Right renal cortex interstitium (tissue), 3 donors: ENCODE measurements at regions not wholly inside any gene's neighbourhood (a gene's known extent, or its start where the extent isn't known, plus 50 kb on each side); places are given as distances from the start of the nearest gene placed in this dataset.
"Not testable (repeated sequence)": the region's sequence is repeated elsewhere in the genome, so short reads cannot be mapped to it uniquely, and the experiment has no call there.

ENCODE experiments used
- DNase-seq, 3 donors: peaks; one replicate each; pipeline ENCODE4 v3.0.0-alpha.2; 2013; ENCODE audit warnings: low read depth in 3 of 3, low spot score in 2 of 3

DNA sequence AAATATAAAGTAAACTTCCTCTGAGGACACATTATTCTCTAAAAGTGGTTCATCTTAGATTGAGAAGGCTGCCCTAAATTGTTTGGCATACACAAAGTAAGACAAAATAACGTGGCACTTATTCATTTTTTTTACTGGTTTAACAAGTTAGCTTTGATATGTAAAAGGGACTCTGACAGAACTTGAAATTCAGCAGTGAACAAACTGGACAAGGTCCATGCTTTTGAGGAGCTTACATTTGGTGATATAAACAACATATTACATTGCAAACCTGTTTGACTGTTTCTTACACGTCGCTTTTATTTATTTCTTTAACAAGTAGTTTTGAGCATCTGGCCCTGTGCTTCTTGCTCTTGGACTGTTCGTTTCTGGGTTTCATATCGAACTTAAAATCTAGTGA, 253.1 kb upstream of the POM121L12 start:
- no peak for DNase-seq

DNA sequence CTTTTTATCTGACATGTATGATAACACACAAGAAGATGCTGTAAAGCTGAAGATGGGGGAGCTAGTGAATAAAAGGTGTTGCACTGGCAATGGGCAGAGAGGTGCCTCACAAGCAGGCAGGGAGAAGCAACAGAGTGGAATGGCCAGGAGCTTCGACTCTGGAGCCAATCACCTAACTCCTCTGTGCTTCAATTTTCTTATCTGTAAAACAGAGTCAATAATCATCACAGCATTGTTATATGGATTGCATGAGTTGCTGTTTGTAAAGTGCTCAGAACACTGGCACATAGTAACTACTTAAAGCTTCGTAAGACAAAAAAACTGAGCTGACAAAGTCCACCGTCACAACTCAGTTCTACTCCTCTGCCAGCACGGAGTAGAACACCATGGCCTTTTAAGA, 254.2 kb upstream of the POM121L12 start:
- DNase-seq, result no peak

DNA sequence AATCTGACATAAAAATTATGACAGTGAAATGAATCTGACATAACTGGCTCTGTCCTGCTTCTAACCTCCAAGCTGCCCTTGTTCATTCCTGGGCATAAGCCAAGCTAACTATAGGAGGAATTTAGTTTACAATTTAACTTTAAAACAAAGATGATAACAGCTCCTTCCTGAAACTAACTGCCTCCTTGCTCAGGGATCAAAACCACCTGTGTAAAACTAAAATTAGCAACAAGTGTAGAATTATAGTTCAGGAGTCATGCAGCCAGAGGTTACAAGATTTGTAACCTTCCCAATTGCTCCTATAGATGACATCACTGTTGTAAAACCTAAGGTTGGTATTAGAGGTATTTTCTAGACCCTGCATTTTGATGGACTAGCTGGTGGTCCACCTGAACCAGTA, 256.4 kb upstream of the POM121L12 start:
- DNase-seq, result no peak

DNA sequence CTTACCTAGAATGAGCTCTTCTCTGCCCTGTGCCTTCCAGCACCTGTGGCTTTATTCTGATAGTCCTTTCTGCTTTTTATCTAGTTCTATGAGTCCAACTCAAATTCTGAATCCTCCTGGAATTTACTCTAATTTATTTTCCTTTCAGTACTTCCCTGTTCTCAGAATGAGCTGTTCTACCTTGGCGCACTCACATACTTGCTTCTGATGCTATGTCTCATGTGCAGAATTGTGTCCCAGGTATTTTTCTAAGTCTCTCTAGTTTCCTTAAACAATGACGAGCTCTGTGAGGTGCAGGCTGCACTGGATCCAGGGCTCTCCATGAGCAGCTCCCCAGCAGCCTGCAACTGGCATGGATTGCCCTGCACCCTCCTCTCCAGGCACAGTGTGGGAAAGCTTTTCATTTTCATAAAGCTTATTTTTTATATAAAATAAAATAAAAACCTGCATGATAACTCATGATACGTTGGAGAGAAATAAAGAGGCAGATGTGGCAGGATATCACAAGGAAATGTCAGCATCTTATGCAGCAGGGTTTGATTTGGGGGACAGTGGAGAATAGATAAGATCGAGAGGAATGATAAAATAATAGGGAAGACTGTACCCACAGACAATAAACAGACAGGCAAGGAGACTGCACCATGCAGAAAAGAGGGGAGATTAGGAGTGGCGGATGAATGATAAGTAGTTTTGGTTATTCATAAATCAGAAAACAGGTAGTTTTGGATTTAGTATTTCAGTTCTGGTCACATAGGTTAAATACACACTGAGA, 258.2 kb upstream of the POM121L12 start:
- DNase-seq, result no peak

DNA sequence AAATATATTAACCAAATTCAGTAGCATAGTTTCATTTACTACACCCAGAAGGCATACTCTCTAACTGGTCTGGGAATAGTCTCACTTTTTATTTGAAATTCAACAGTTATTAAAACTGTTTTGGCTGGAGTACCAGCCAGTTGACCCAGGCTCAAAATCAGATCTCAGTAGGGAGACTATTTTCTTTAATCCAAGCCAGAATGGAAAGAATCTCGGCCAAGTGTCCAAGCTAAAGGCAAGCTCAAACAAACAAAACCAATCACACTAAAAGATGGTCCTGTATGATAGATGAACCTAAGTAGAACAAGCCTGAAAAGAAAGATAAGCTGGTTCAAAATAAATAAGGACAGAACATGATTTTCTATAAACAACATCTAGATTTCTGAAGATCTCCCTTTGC, 259.6 kb upstream of the POM121L12 start:
- no peak for DNase-seq

DNA sequence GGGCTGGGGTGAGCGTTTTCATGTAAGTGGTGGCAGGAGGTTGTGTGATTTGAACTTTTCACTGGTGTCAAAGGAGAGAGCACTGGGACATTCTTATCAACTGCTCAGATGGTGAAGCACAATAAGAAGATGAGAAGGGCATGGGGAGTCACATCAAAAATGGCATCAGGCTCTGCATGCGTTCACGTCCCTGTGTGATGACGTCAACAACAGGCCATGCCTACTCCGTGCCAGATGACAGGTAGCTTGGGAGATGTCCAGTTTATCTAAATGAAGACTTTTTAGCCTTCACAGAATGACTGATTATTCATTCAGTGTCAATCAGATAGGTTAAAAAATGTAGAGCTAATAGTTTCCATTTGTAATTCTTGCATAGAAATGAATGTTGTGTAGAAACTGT, 264.3 kb upstream of the POM121L12 start:
- no peak for DNase-seq

DNA sequence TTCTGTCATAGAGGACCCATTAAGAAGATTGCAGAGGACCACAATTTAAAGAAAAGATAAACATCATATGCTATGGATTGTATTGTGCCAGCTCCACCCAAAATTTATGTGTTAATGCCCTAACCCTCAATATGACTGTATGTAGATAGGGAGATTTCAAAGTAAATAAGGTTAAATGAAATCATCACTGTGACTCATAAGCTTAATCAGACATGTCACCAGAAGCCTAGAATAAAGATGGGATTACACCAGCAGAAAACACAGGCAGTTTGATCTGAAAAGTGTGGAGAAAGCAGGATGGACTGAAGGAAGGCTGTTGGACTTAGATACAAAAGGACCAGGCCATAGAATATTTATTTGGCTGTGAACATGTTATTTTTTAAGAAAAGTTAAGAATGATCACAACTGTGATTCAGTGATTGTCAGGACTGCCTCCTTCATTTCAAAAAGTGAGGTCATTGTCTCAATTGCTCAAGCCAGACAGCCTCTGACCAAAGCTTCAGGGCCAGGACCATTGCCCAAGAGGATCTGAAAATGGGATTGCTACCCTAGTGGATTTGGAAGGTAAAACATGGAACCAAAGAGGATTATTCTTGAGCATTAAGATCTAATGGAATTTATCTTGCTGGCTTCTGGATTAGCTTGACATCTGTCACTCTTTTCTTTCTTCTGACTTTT, 270.8 kb upstream of the POM121L12 start:
- DNase-seq, result no peak

DNA sequence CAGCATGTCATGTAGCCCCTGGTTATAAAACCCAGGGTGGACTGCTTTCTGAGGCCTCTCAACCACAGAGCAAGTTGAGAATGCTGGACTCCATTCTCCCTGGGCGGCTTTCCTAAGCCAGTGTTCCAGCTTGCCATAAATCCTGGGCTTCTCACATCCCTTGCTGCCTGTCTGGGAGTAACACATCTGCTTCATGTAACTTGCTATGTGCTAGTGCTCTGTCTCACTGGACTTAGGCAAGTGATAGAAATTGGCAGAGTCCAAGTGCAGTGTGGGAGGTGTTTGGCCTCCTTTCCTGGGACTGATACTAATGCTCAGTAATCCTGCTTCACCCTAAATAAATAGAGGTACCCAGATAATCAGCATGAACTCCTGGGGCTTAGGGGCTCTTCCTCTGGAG, 277.1 kb upstream of the POM121L12 start:
- DNase-seq, result no peak

DNA sequence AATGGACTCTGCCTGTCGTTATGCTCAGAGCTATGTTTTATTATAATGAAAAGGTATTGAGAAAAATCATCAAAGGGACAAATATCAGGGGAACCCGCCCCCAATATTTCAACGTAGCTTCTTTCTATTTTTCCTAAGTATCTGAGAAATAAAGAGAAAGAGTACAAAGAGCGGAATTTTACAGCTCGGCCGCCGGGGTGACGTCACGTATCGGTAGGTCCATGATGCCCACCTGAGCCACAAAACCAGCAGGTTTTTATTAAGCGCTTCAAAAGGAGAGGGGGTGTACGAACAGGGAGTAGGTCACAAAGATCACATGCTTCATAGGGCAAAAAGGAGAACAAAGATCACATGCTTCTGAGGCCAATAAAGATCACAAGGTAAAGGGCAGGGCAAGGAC, 281.6 kb upstream of the POM121L12 start:
- DNase-seq, result no peak

DNA sequence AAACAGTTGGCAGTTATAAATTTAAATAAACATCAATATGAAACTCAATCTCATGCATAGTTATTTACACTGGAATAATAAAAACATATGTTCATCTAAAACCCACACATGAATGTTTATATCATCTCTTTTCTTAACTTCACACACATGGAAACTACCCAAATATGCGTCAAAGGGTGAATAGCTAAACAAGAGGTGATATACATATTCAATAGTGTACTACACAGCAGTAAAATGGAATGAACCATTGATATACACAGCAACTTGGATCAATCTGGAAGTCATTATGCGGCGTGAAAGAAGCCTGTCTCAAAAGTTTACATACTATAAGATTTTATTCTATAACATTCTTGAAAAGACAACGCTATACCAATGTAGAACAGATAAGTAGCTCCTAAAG, 282.5 kb upstream of the POM121L12 start:
- no peak for DNase-seq

DNA sequence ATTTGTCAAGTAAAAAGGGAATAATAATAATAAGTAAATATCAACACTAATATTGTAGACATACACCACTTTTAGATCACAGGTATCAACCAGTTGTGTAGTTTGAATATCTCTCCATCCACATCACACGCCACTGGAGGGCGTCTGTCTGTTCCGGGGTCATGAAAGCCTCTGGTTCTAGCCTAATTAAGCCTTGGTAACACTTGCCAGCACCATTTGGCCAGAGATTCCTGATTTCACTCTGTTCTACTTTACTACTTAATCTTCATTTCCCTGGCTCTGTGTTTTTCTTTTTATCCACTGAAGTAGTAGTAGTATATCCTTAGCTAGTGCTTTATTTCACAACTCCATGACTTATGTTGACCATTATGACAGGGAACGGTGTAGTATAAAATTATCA, 285.6 kb upstream of the POM121L12 start:
- DNase-seq, result no peak

DNA sequence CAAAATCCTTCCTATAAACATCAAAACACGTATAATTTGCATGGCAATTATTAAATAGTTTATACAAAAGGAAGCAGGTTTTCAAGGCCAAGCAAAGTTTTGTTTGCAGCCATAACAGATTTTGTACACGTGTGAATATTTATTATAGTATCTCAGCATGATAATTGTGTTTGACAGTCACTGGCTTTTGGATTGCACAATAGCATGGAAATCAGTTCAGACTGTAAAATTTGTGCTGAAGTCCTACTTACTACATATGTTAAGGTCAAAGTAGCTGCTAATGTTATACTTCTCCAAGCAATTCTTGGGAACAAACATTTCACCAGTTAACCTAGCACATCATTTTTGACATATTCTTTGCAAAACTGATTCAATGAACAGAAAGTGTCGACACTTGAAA, 287.6 kb upstream of the POM121L12 start:
- DNase-seq, result no peak

DNA sequence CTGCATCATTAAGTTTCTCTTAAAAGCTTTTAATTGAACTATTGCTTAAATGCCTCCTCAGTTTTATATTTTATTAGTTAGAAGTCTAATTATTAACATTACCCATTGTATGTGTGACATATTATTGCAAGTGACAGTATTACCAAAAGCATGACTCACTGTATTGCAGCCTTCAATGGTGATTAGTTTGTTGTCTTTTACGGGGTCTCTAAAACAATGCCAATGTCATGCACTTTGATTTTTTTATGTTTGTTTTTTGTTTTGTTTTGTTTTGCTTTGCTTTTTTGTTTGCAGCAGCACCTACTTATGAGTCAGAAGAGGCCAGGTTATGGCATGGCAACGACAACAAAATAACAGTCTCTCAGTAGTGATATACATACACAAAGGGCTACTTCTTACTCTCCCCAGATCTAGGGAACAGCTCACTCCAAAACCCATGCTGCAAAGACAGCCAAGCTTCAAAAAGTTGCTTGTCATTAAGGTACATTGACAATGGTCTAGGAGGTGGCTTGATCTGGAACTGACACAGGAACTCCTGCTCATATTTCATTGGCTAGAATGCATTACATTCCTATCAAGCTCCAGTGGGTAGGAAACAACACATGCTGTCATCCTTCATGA, 293.7 kb upstream of the POM121L12 start:
- no peak for DNase-seq

DNA sequence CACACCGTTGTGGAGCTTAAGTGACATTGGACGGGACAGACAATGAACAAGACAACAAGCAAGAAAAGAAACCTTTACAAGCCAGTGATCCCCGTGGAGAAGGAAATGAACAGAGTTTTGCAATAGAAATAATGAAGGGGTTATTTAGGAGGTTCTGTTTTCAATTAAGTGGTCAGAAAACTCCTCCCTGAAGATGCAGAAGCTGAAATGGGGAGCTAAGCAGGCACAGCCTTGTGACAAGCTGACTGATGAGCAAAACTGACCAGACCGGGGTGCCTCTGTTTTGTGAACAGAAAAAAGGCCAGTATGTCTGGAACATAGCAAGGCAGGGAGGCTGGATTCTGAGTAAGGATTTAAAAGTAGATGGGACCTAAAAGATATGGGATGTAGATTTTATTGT, 299.8 kb upstream of the POM121L12 start:
- no peak for DNase-seq

DNA sequence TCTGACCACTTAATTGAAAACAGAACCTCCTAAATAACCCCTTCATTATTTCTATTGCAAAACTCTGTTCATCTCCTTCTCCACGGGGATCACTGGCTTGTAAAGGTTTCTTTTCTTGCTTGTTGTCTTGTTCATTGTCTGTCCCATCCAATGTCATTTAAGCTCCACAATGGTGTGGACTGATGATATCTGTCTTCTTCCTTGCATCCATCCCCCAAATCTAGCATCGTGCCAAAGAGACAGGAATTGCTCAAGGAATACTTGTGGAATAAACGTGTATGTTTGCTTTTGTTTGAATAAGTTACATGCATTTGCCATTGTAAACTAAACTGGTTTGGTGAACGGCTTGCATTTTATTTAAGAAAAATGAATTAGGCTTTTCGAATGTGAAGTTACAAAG, 306.8 kb upstream of the POM121L12 start:
- not testable (repeated sequence) for DNase-seq

DNA sequence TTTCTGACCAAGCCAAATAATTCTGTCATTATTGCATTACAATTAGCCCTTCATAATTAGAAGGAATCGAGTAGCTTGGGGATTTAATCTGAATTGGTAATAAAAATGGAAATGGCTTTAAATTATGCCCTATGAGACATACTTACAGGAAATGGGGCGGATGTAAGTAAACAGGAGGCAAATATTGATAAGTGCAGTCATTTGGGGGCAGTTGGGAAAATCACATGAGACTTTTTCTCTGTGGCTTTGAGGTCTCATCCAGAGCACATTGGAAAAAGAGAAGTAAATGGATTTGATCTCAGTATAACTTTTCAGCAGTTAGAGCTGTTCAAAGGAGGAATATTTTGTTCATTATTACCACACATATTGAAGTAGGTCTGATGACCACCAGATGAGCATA, 307.8 kb upstream of the POM121L12 start:
- DNase-seq, result no peak

DNA sequence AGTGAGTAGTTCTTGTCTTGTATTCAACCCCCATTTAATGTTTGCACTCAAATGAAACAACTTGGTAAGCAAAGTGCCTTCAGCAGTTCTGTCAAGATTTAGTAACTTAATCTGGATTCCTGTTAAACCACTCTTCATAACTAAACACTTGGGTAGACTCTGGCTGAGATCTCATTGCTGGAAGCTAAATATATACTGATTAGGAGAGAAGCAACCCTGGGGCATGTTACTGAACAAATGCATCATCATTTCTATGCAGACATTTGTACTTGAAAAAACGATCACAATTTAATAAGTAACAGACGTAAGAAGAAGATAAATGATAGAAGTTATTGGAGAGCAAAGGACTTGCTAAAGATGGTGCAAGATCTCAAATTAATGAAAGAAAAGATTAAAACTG, 308.4 kb upstream of the POM121L12 start:
- no peak for DNase-seq

DNA sequence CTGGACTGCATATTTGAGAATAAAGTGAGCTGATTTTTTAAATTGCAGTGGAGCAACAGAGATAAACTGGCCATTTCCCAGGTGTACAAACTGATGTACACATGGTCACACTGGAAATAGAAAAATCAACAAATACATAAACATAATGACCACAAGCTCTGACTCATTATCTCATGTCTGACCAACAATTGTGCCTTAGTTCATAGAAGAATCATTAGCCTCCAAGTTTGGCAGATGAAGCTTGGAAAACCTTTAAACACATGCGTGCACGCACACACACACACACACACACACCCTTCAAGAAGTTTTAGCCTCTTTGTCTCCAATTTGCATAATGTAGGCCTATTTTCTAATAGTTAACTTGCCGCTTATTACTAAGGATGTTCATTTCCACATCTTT, 308.9 kb upstream of the POM121L12 start:
- no peak for DNase-seq

DNA sequence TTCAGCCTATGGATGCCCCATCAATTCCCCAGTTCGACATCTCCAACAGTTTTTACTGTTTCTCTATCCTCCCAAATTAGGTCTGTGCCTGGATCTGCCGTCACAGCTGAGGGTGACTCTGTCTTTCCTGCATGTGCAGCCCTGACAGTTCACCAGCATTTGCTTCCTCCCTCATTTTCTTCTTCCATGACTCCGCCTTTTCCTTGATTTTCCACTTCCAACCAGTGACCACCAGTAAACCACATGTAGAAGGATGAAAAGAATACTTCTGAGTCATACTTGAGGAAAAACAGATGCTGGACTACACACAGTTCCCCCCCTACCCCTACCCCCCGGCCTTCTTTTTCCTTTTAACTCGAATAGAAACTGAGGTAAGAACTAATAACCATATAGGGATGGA, 311.8 kb upstream of the POM121L12 start:
- no peak for DNase-seq

DNA sequence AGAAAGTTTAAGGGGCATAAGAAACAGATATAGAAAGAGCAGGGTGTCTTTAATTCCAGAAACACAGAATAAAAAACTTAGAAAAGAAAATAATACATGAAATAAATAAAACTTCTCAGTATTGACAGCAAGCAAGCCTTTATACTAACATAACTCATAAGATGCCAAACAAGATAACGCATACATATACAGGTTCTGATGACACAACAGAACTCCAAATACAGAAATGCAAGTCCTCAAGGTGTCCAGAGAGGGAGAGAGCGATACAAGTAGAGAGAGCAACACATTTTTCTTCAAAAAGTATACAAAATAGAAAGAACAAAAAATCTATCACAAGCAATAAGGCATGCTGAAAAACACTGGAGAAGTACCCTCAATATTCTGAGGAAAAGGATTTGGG, 314.6 kb upstream of the POM121L12 start:
- DNase-seq, result no peak

DNA sequence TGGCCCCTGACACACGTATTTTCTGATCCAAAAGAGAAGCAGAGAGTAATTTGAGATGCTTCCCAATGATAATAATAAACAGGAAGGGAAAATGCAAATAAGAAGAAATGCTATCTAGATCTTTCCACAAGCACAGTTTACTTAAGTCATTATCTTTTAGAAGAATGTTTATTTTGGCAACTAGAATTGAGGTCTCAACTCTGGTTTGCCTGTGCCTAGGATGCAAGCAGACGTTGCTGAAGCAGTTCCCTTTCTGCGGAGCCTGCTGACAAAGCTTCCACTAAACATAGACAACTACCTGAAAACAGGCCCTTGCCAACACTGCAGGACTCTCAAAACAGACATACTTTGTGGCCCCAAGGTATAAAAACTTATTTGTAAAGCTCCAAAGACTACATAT, 315.8 kb upstream of the POM121L12 start:
- DNase-seq, result no peak

DNA sequence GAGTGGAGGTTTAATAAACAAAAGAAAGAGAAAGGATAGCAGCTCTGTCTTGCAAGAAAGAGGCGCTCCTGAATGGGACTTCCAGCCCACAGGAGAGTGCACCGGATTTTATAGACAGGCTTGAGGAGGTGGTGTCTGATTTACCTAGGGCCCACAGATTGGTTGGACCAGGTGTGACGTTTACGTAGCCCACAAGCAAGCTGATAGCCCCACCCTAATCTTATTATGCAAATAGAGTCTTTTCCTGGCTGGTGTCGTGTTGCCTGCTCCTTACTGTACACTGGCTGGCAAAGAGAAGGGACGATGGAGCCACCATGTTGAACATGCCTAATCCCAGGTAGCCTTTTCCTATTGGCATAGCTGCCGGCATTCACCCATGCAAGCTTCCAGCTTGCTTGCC, 319.7 kb upstream of the POM121L12 start:
- DNase-seq, result no peak
